ENCODE measurements at regions not wholly inside any gene's neighbourhood (a gene's known extent, or its start where the extent isn't known, plus 50 kb on each side); places are given as distances from the start of the nearest gene placed in this dataset.
"Not testable (repeated sequence)": the region's sequence is repeated elsewhere in the genome, so short reads cannot be mapped to it uniquely, and the experiment has no call there.

DNA sequence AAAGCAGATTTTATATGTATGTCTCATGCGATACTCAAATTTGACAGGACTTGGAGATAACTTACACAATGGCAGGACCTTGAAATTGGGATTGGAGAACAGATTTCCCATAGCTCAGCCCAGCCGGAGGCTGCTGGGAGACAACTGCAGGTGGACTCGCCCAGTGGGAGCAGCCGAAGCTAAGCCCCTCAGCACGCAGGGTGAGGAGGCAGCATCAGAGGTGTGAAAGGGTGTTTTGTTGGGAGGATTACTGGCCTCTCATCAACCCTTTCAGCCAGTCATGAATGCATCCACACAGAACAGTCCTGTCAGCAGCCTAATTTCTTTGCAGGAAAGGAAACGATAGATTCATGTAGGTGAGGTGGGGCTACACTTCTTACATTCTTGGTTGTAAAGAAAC lies 110.4 kb upstream of the DYNAP start:
- Histone ChIP-seq H3K27ac (ENCODE audit: insufficient read depth, low read depth, low read length, poor library complexity, severe bottlenecking) (peak overlapping the region; percentile 31), H3K27me3 (ENCODE audit: control insufficient read depth, insufficient read depth, low read length, poor library complexity, severe bottlenecking) (no peaks in the 10 kb centered on the region), H3K36me3 (ENCODE audit: control insufficient read depth, insufficient read depth, low read length) (no peaks in the 10 kb centered on the region), H3K4me1 (ENCODE audit: control insufficient read depth, insufficient read depth, low read length) (peaks cover 5% of the 10 kb centered on the region), H3K9me3 (ENCODE audit: control insufficient read depth, low read length) (no peaks in the 10 kb centered on the region), H3K4me3 (ENCODE audit: insufficient read depth, low read depth, low read length) (no peak overlapping the region)
- WGBS, 2 experiments = 58 to 65% methylated on average over 6 of the region's 6 CpGs

- H3K27ac ChIP-seq (ENCODE audit: insufficient read depth, low read depth, low read length, poor library complexity, severe bottlenecking); H3K4me3 ChIP-seq (ENCODE audit: insufficient read depth, low read depth, low read length); H3K9me3 ChIP-seq (ENCODE audit: control insufficient read depth, low read length); H3K27me3 ChIP-seq (ENCODE audit: control insufficient read depth, insufficient read depth, low read length, poor library complexity, severe bottlenecking); H3K4me1 ChIP-seq (ENCODE audit: control insufficient read depth, insufficient read depth, low read length); H3K36me3 ChIP-seq (ENCODE audit: control insufficient read depth, insufficient read depth, low read length): not testable (repeated sequence)
- 93 to 98% methylated on average over 6 of the region's 6 CpGs for WGBS, 2 experiments
These were observed 88.6 kb upstream of the DYNAP start for GRCh38 chr18:54502451-54502850.

DNA sequence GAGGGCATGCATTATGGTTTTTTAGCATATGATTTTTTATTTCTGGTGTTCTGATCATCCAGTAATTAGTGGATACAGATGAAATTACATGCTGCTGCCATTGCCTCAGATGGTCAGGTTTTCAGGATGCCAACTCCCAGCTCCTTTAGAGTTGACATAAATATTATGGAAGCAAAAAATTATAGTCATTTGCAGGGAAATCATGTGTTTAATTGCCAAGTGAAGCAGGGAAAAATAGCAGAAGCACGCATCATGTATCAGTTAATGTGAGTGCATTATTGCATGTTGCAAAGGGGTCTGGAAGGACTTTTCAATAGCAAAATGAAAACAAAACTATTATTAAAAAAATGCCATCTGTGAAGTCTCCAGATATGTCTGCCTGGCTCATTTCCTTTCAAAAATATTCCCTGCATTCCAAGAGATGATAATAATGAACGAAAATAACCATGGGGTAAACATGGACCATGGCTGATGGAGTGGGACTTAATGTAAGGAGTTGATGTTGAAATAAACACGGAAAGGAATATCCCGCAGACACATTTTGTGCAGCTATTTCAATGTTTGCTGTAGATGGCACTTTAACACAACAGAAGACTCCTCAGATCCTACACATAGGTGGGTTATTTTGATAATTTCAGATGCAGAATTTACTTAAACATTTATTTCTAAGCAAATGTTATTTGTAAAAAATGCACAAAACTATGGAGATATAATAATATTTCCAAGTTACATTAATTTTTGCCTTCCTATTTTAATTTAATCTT lies 87.7 kb upstream of the DYNAP start:
- Histone ChIP-seq H3K4me1 (ENCODE audit: control insufficient read depth, insufficient read depth, low read length) (no peaks in the 10 kb centered on the region), H3K27ac (ENCODE audit: insufficient read depth, low read depth, low read length, poor library complexity, severe bottlenecking) (no peak overlapping the region), H3K4me3 (ENCODE audit: insufficient read depth, low read depth, low read length) (no peak overlapping the region), H3K9me3 (ENCODE audit: control insufficient read depth, low read length) (no peaks in the 10 kb centered on the region), H3K27me3 (ENCODE audit: control insufficient read depth, insufficient read depth, low read length, poor library complexity, severe bottlenecking) (no peaks in the 10 kb centered on the region), H3K36me3 (ENCODE audit: control insufficient read depth, insufficient read depth, low read length) (no peaks in the 10 kb centered on the region)
- 75 to 85% methylated on average over 4 of the region's 4 CpGs for WGBS, 2 experiments

GRCh38 chr18:54506516-54507261 lies 84.4 kb upstream of the DYNAP start:
- 94 to 96% methylated on average over 2 of the region's 2 CpGs for WGBS, 2 experiments
- Histone ChIP-seq H3K4me1 (ENCODE audit: control insufficient read depth, insufficient read depth, low read length) (no peaks in the 10 kb centered on the region), H3K36me3 (ENCODE audit: control insufficient read depth, insufficient read depth, low read length) (no peaks in the 10 kb centered on the region), H3K27ac (ENCODE audit: insufficient read depth, low read depth, low read length, poor library complexity, severe bottlenecking) (no peak overlapping the region), H3K27me3 (ENCODE audit: control insufficient read depth, insufficient read depth, low read length, poor library complexity, severe bottlenecking) (no peaks in the 10 kb centered on the region), H3K4me3 (ENCODE audit: insufficient read depth, low read depth, low read length) (no peak overlapping the region), H3K9me3 (ENCODE audit: control insufficient read depth, low read length) (no peaks in the 10 kb centered on the region)

- Histone ChIP-seq H3K4me1 (ENCODE audit: control insufficient read depth, insufficient read depth, low read length) (no peaks in the 10 kb centered on the region), H3K27ac (ENCODE audit: insufficient read depth, low read depth, low read length, poor library complexity, severe bottlenecking) (no peak overlapping the region), H3K9me3 (ENCODE audit: control insufficient read depth, low read length) (no peaks in the 10 kb centered on the region), H3K27me3 (ENCODE audit: control insufficient read depth, insufficient read depth, low read length, poor library complexity, severe bottlenecking) (no peaks in the 10 kb centered on the region), H3K36me3 (ENCODE audit: control insufficient read depth, insufficient read depth, low read length) (no peaks in the 10 kb centered on the region), H3K4me3 (ENCODE audit: insufficient read depth, low read depth, low read length) (no peak overlapping the region)
- 94 to 100% methylated on average over 1 of the region's 2 CpGs for WGBS, 2 experiments
These were observed 81.3 kb upstream of the DYNAP start for GRCh38 chr18:54509793-54510192.

- no peaks in the 10 kb centered on the region for H3K27me3 ChIP-seq (ENCODE audit: control insufficient read depth, insufficient read depth, low read length, poor library complexity, severe bottlenecking)
- H3K9me3 ChIP-seq (ENCODE audit: control insufficient read depth, low read length) = no peaks in the 10 kb centered on the region
- H3K4me1 ChIP-seq (ENCODE audit: control insufficient read depth, insufficient read depth, low read length) = no peaks in the 10 kb centered on the region
- H3K36me3 ChIP-seq (ENCODE audit: control insufficient read depth, insufficient read depth, low read length) = no peaks in the 10 kb centered on the region
- no peak overlapping the region for H3K4me3 ChIP-seq (ENCODE audit: insufficient read depth, low read depth, low read length)
- no peak overlapping the region for H3K27ac ChIP-seq (ENCODE audit: insufficient read depth, low read depth, low read length, poor library complexity, severe bottlenecking)
- 75% methylated on average over 1 of the region's 2 CpGs; no CpG with 5 or more reads in 1 of the 2 experiments for WGBS, 2 experiments
These were observed 75.9 kb upstream of the DYNAP start for GRCh38 chr18:54515149-54515548.

- no peak overlapping the region for H3K27ac ChIP-seq (ENCODE audit: insufficient read depth, low read depth, low read length, poor library complexity, severe bottlenecking)
- no peak overlapping the region for H3K4me3 ChIP-seq (ENCODE audit: insufficient read depth, low read depth, low read length)
- H3K36me3 ChIP-seq (ENCODE audit: control insufficient read depth, insufficient read depth, low read length) = no peaks in the 10 kb centered on the region
- H3K9me3 ChIP-seq (ENCODE audit: control insufficient read depth, low read length) = no peaks in the 10 kb centered on the region
- no peaks in the 10 kb centered on the region for H3K4me1 ChIP-seq (ENCODE audit: control insufficient read depth, insufficient read depth, low read length)
- no peaks in the 10 kb centered on the region for H3K27me3 ChIP-seq (ENCODE audit: control insufficient read depth, insufficient read depth, low read length, poor library complexity, severe bottlenecking)
- 94 to 96% methylated on average over 5 of the region's 5 CpGs for WGBS, 2 experiments
These were observed 73.5 kb upstream of the DYNAP start for GRCh38 chr18:54517521-54517920.

GRCh38 chr18:54521846-54522245 lies 69.2 kb upstream of the DYNAP start:
- Histone ChIP-seq H3K9me3 (ENCODE audit: control insufficient read depth, low read length) (no peaks in the 10 kb centered on the region), H3K27me3 (ENCODE audit: control insufficient read depth, insufficient read depth, low read length, poor library complexity, severe bottlenecking) (no peaks in the 10 kb centered on the region), H3K4me1 (ENCODE audit: control insufficient read depth, insufficient read depth, low read length) (no peaks in the 10 kb centered on the region), H3K4me3 (ENCODE audit: insufficient read depth, low read depth, low read length) (no peak overlapping the region), H3K36me3 (ENCODE audit: control insufficient read depth, insufficient read depth, low read length) (no peaks in the 10 kb centered on the region), H3K27ac (ENCODE audit: insufficient read depth, low read depth, low read length, poor library complexity, severe bottlenecking) (no peak overlapping the region)
- 100% methylated on average over 1 of the region's 1 CpG for WGBS, 2 experiments

- WGBS, 2 experiments = 35 to 38% methylated on average over 1 of the region's 1 CpG
- no peak overlapping the region for H3K27ac ChIP-seq (ENCODE audit: insufficient read depth, low read depth, low read length, poor library complexity, severe bottlenecking)
- no peaks in the 10 kb centered on the region for H3K9me3 ChIP-seq (ENCODE audit: control insufficient read depth, low read length)
- H3K4me1 ChIP-seq (ENCODE audit: control insufficient read depth, insufficient read depth, low read length) = no peaks in the 10 kb centered on the region
- no peaks in the 10 kb centered on the region for H3K27me3 ChIP-seq (ENCODE audit: control insufficient read depth, insufficient read depth, low read length, poor library complexity, severe bottlenecking)
- H3K36me3 ChIP-seq (ENCODE audit: control insufficient read depth, insufficient read depth, low read length) = no peaks in the 10 kb centered on the region
- H3K4me3 ChIP-seq (ENCODE audit: insufficient read depth, low read depth, low read length) = no peak overlapping the region
These were observed 62.1 kb upstream of the DYNAP start for GRCh38 chr18:54528942-54529376.

DNA sequence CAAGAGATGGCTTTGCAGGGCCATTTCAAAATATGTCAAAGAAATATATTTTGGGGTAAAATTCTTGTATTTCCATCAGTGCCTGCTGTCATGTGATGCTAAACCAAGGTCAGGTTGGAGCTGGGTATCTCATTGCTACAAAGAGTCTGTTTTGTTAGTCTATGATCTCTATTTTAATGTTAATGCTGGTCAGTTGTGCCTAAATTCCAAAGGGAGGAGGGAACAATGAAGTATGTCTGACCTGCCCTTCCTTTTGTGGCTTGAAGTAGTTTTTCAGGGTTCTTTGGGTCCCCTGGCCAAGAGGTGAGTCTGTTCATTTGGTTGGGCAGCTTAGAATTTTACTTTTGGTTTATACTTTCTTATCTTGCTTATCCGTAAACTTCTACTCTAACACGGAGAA lies 61.6 kb upstream of the DYNAP start:
- Histone ChIP-seq H3K27me3 (ENCODE audit: control insufficient read depth, insufficient read depth, low read length, poor library complexity, severe bottlenecking) (no peaks in the 10 kb centered on the region), H3K4me1 (ENCODE audit: control insufficient read depth, insufficient read depth, low read length) (no peaks in the 10 kb centered on the region), H3K4me3 (ENCODE audit: insufficient read depth, low read depth, low read length) (no peak overlapping the region), H3K36me3 (ENCODE audit: control insufficient read depth, insufficient read depth, low read length) (no peaks in the 10 kb centered on the region), H3K9me3 (ENCODE audit: control insufficient read depth, low read length) (no peaks in the 10 kb centered on the region), H3K27ac (ENCODE audit: insufficient read depth, low read depth, low read length, poor library complexity, severe bottlenecking) (no peak overlapping the region)
- WGBS, 2 experiments = 40 to 43% methylated on average over 2 of the region's 2 CpGs

All from ectodermal cell (in vitro differentiated cells).